Activated CD4-positive, alpha-beta T cell treated with anti-CD3 and anti-CD28 coated beads for 1 hour (primary cell): ENCODE measurements at regions not wholly inside any gene's neighbourhood (a gene's known extent, or its start where the extent isn't known, plus 50 kb on each side); places are given as distances from the start of the nearest gene placed in this dataset.

Source experiments
- DNase-seq: peaks from one replicate; pipeline ENCODE4 v3.0.0-alpha.2; 2020

- DNase-seq = no peak
Measured at GRCh38 chr5:118029807-118030206, 958.5 kb downstream of the DTWD2 start.

- DNase-seq = no peak
Measured at GRCh38 chr5:118022062-118022461, 966.3 kb downstream of the DTWD2 start.

GRCh38 chr5:118017536-118017935 is 970.8 kb downstream of the DTWD2 start:
- no peak for DNase-seq

- DNase-seq = no peak
Measured at GRCh38 chr5:118016396-118016795, 972.0 kb downstream of the DTWD2 start.

- DNase-seq = no peak
Measured at GRCh38 chr5:118015511-118015910, 972.8 kb downstream of the DTWD2 start.

- DNase-seq = no peak
Measured at GRCh38 chr5:118009741-118010297, 978.5 kb downstream of the DTWD2 start.

GRCh38 chr5:118008779-118009178 is 979.6 kb downstream of the DTWD2 start:
- no peak for DNase-seq

GRCh38 chr5:118007262-118007661 is 981.1 kb downstream of the DTWD2 start:
- DNase-seq = no peak

- DNase-seq = no peak
Measured at GRCh38 chr5:118006219-118006618, 982.1 kb downstream of the DTWD2 start.

- DNase-seq = no peak
Measured at GRCh38 chr5:117999939-118000549, 988.3 kb downstream of the DTWD2 start.

GRCh38 chr5:117982691-117983090 is 1005.7 kb downstream of the DTWD2 start:
- no peak for DNase-seq

- no peak for DNase-seq
Measured at GRCh38 chr5:117973785-117974184, 1014.6 kb downstream of the DTWD2 start.

- DNase-seq = no peak
Measured at GRCh38 chr5:117955831-117956230, 1032.5 kb downstream of the DTWD2 start.

GRCh38 chr5:117954331-117954730 is 1034.0 kb downstream of the DTWD2 start:
- DNase-seq = no peak

GRCh38 chr5:117953272-117953671 is 1035.1 kb downstream of the DTWD2 start:
- DNase-seq = no peak

GRCh38 chr5:117947836-117948235 is 1040.5 kb downstream of the DTWD2 start:
- DNase-seq = no peak

- DNase-seq = no peak
Measured at GRCh38 chr5:117947121-117947520, 1041.2 kb downstream of the DTWD2 start.

GRCh38 chr5:117945258-117945657 is 1043.1 kb downstream of the DTWD2 start:
- no peak for DNase-seq

GRCh38 chr5:117943541-117943940 is 1044.8 kb downstream of the DTWD2 start:
- no peak for DNase-seq

- DNase-seq = no peak
Measured at GRCh38 chr5:117942861-117943519, 1045.4 kb downstream of the DTWD2 start.

- DNase-seq = no peak
Measured at GRCh38 chr5:117893211-117893610, 1095.1 kb downstream of the DTWD2 start.

- no peak for DNase-seq
Measured at GRCh38 chr5:117892360-117892759, 1096.0 kb downstream of the DTWD2 start.

- DNase-seq = no peak
Measured at GRCh38 chr5:117889596-117889995, 1098.8 kb downstream of the DTWD2 start.

GRCh38 chr5:117888688-117889087 is 1099.7 kb downstream of the DTWD2 start:
- no peak for DNase-seq
